Erythroblast (primary cell): ENCODE measurements at regions not wholly inside any gene's neighbourhood (a gene's known extent, or its start where the extent isn't known, plus 50 kb on each side); places are given as distances from the start of the nearest gene placed in this dataset.
"Not testable (repeated sequence)": the region's sequence is repeated elsewhere in the genome, so short reads cannot be mapped to it uniquely, and the experiment has no call there.

Experiments
- DNase-seq, 2 experiments: peaks; one replicate each; lab custom pipeline; 2025; lab: John Stamatoyannopoulos, UW
- GATA1 ChIP-seq: IDR thresholded peaks from 2 replicates; pipeline ENCODE4 v1.6.1; 2011; ENCODE audit warnings: low read depth, mild to moderate bottlenecking, control low read depth, low read length, moderate library complexity
- POLR2A ChIP-seq: IDR thresholded peaks from 2 replicates; pipeline ENCODE4 v1.6.1; 2011; ENCODE audit warnings: mild to moderate bottlenecking, low read length

GRCh38 chr2:65605058-65605742 lies 172.8 kb upstream of the SPRED2 start:
- no peak for DNase-seq
- TF ChIP-seq POLR2A, result no peak
- no peak for TF ChIP-seq GATA1

GRCh38 chr2:65604246-65604645 lies 171.8 kb upstream of the SPRED2 start:
- DNase-seq, result no peak
- no peak for TF ChIP-seq POLR2A
- no peak for TF ChIP-seq GATA1

- no peak for DNase-seq
- TF ChIP-seq GATA1 (no peak), POLR2A (no peak)
Observed at GRCh38 chr2:65602603-65603235, 170.3 kb upstream of the SPRED2 start.

- DNase-seq, result not testable (repeated sequence)
Observed at GRCh38 chr2:65600871-65601270, 168.5 kb upstream of the SPRED2 start.

- not testable (repeated sequence) for DNase-seq
Observed at GRCh38 chr2:65600351-65600750, 168.0 kb upstream of the SPRED2 start.

- no peak for DNase-seq
- TF ChIP-seq GATA1 (no peak), POLR2A (no peak)
Observed at GRCh38 chr2:65599693-65600092, 167.3 kb upstream of the SPRED2 start.

GRCh38 chr2:65598996-65599395 lies 166.6 kb upstream of the SPRED2 start:
- no peak for TF ChIP-seq GATA1
- TF ChIP-seq POLR2A, result no peak
- no peak for DNase-seq

GRCh38 chr2:65598264-65598663 lies 165.9 kb upstream of the SPRED2 start:
- TF ChIP-seq POLR2A, result no peak
- TF ChIP-seq GATA1, result no peak
- DNase-seq, result no peak

GRCh38 chr2:65595630-65596029 lies 163.2 kb upstream of the SPRED2 start:
- no peak for TF ChIP-seq GATA1
- TF ChIP-seq POLR2A, result no peak
- no peak for DNase-seq

- TF ChIP-seq POLR2A (no peak), GATA1 (no peak)
Observed at GRCh38 chr2:65594150-65594549, 161.8 kb upstream of the SPRED2 start.

GRCh38 chr2:65589667-65590066 lies 157.3 kb upstream of the SPRED2 start:
- no peak for TF ChIP-seq GATA1
- no peak for TF ChIP-seq POLR2A
- DNase-seq, result no peak

More at GRCh38 chr2:65594150-65594549, 161.8 kb upstream of the SPRED2 start:
- no peak for DNase-seq

GRCh38 chr2:65587779-65588178 lies 155.4 kb upstream of the SPRED2 start:
- no peak for TF ChIP-seq GATA1
- no peak for TF ChIP-seq POLR2A
- no peak for DNase-seq

GRCh38 chr2:65586516-65586915 lies 154.1 kb upstream of the SPRED2 start:
- TF ChIP-seq GATA1 (no peak), POLR2A (no peak)
- no peak for DNase-seq

- no peak for DNase-seq
- TF ChIP-seq POLR2A, result no peak
- no peak for TF ChIP-seq GATA1
Observed at GRCh38 chr2:65583061-65583460, 150.7 kb upstream of the SPRED2 start.

GRCh38 chr2:65582364-65582763 lies 150.0 kb upstream of the SPRED2 start:
- TF ChIP-seq GATA1, result no peak
- no peak for TF ChIP-seq POLR2A
- no peak for DNase-seq
